Fibroblast of the aortic adventitia (primary cell): ENCODE measurements at regions not wholly inside any gene's neighbourhood (a gene's known extent, or its start where the extent isn't known, plus 50 kb on each side); places are given as distances from the start of the nearest gene placed in this dataset.

Source experiments
- DNase-seq: peaks from one replicate; pipeline ENCODE4 v3.0.0-alpha.2; 2010; ENCODE audit warnings: low read depth
- H3K4me3 ChIP-seq: 2 replicates; pipeline ENCODE4 v1.5.1; 2011; ENCODE audit warnings: low read depth, mild to moderate bottlenecking, control low read depth, low read length, moderate library complexity
- TF ChIP-seq, protein P1 (sequence below): IDR thresholded peaks from 2 replicates; pipeline ENCODE4 v1.5.1; 2011; ENCODE audit warnings: mild to moderate bottlenecking, low read length, control low read depth, inconsistent platforms; ENCODE audit not compliant: insufficient read depth

DNA sequence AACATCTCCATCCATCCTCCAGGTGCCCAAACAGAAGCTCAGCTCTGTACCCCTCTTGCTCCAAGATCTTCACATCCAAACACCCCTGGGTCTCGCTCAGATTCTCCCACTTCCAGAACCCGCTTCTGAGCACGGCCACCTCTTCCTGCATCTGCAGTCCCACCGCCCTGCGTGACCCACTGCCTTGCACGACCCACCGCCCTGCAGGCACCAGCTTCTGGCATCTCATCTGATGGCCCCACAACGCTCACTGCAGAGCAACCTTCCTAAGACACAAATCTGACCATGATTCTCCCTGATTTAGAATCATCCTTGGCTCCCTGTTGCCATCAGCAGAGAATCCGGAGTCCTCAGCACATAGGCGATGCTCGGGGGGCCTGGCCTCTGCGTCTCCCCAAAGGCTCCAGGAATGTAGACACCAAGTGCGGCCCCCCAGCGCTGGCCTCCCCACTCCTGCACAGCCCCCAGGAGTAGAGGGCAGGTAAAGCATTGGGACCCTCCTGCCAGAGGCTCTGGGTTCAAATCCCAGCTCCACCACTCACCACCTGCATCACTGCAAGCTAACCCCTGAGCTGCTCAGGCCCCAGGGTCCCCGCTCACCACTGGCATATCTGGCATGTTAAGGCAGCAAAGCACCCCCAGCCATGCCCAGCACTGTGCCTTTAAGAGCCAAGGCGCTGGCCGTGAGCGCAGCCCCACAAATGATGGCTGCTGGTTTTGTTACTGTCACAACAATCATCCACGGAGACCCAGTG is 459.3 kb downstream of the BRD1 start:
- no peak overlapping the region for H3K4me3 ChIP-seq
- TF ChIP-seq, protein P1, sequence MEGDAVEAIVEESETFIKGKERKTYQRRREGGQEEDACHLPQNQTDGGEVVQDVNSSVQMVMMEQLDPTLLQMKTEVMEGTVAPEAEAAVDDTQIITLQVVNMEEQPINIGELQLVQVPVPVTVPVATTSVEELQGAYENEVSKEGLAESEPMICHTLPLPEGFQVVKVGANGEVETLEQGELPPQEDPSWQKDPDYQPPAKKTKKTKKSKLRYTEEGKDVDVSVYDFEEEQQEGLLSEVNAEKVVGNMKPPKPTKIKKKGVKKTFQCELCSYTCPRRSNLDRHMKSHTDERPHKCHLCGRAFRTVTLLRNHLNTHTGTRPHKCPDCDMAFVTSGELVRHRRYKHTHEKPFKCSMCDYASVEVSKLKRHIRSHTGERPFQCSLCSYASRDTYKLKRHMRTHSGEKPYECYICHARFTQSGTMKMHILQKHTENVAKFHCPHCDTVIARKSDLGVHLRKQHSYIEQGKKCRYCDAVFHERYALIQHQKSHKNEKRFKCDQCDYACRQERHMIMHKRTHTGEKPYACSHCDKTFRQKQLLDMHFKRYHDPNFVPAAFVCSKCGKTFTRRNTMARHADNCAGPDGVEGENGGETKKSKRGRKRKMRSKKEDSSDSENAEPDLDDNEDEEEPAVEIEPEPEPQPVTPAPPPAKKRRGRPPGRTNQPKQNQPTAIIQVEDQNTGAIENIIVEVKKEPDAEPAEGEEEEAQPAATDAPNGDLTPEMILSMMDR: no peak
- no peak for DNase-seq

DNA sequence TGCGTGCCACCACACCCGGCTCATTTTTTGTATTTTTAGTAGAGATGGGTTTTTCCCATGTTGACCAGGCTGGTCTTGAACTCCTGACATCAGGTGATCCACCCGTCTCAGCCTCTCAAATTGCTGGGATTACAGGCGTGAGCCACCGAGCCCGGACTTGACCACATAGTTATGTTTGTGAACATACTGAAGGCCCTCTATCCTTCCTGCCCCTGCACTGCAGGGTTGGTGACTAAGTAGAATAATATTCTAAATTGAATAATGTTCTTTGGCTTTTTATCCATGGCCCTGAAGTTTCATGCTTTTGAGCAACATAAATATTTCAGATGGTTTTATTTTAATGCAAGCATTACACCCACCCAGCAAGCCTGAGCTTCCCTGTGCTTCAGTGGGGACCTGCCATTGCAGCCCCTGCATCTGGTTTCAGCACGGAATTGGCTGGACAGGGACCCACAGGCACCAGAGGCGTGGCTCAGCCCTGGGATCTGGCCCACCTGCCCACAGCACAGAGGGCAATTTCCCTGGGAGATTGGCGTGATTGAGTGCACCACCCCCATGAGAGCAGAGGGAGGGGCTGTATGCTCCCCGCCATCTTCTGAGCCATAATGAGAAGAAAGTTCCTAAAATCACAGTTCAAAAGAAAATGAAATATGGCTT is 460.5 kb downstream of the BRD1 start:
- no peak for DNase-seq
- TF ChIP-seq, protein P1: no peak
- no peak overlapping the region for H3K4me3 ChIP-seq

DNA sequence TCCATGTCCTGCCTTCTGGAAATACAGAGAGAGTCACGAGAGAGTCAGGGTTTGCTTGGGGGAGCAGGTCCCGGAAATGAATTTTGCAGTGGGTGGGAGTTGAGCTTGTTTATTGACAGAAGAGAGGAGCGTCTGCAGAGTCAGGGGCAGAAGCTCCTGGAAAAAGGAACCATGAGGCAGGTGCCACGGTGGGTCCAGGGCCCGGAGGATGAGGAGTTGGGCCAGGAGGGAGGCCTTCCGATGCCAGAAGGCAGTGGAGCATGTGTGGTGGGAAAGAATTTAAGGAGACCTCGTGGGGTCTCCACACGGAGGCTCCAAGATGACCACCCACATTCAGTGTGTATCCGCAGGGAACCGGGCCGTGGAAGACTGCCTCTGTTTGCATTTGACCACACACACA is 461.2 kb downstream of the BRD1 start:
- TF ChIP-seq, protein P1: no peak
- no peak for DNase-seq
- no peak overlapping the region for H3K4me3 ChIP-seq

DNA sequence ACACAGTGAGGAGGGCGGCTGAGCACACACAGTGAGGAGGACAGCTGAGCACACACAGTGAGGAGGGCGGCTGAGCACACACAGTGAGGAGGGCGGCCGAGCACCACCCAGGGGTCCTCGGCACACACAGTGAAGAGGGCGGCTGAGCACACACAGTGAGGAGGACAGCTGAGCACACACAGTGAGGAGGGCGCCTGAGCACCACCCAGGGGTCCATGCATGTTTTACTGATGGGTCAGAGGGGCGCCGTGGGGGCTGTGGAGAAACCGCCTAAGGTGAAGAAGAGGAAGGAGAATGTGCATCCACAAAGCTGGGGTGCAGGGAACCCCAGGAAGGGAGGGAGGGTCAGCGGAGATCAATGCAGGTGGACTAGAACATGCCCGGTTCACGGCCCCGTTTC is 461.8 kb downstream of the BRD1 start:
- no peak for DNase-seq
- no peak overlapping the region for H3K4me3 ChIP-seq
- TF ChIP-seq, protein P1: no peak

DNA sequence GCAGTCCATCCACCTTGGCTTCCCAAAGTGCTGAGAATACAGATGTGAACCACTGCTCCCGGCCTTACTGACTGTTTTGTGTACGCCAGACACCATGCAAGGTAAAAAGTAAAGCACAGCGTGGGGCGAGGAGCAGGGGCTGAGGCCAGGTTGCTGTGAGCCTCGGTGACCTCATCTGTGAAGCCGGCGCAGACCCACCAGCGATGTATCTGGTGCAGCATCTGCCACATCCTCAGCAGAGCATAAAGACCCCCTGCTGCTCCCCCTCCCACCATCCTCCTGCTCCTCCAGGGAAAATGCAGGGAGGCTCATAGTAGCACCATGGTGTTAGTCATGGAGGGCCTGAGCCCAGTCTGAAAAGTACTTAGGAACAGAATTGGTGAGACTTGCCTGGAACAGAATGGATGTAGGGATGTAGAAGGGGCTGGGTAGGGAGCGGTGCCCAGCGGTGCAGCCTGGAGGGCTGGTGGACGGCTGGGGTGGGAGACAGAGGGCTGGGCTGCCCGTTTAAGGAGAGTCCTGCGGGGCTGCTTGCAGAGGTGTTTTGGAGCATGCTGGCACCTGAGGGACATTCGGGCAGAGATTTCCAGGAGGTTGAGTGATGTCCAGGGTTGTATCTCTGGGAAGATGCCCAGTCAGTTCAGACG is 462.4 kb downstream of the BRD1 start:
- DNase-seq: no peak
- TF ChIP-seq, protein P1: no peak

DNA sequence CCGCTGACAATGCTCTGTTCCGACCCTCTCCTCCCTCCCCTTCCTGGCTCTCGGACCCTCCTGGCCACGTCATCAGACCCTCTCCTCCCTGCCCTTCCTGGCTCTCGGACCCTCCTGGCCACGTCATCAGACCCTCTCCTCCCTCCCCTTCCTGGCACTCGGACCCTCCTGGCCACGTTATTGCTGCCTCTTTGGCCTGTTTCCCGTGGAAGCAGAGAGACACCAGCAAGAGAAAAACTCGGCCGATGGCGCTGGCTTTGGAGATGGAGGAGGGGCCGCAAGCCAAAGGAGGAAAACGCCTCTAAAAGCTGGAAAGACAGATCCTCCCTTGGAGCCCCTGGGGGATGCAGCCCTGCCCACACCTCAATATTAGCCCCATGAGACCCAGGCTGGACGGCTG is 463.3 kb downstream of the BRD1 start:
- no peak for DNase-seq
- no peak overlapping the region for H3K4me3 ChIP-seq
- TF ChIP-seq, protein P1: no peak

More for the DNA sequence above, 462.4 kb downstream of the BRD1 start:
- no peak overlapping the region for H3K4me3 ChIP-seq
